H9 (cell line): ENCODE measurements at regions not wholly inside any gene's neighbourhood (a gene's known extent, or its start where the extent isn't known, plus 50 kb on each side); places are given as distances from the start of the nearest gene placed in this dataset.
A peak's percentile ranks its signal among the peaks of the same experiment; 100 is the strongest.

Experiments
- DNase-seq: peaks from one replicate; pipeline ENCODE4 v3.0.0-alpha.2; 2017
- H2AFZ ChIP-seq: one replicate; pipeline ENCODE4 v1.6.1; 2013; ENCODE audit warnings: mild to moderate bottlenecking, low read length, control low read depth, moderate library complexity
- H2AK5ac ChIP-seq: 2 replicates; pipeline ENCODE4 v1.6.1; 2013; ENCODE audit warnings: low read length, control low read depth, mixed read lengths; ENCODE audit not compliant: insufficient read length
- H2BK120ac ChIP-seq: one replicate; pipeline ENCODE4 v1.6.1; 2013; ENCODE audit warnings: low read depth, mild to moderate bottlenecking, low read length, control low read depth, inconsistent platforms; ENCODE audit not compliant: poor library complexity, severe bottlenecking
- H2BK12ac ChIP-seq: 2 replicates; pipeline ENCODE4 v1.6.1; 2013; ENCODE audit warnings: low read length, control low read depth, mixed read lengths, low read depth; ENCODE audit not compliant: insufficient read length
- H2BK15ac ChIP-seq: 2 replicates; pipeline ENCODE4 v1.6.1; 2013; ENCODE audit warnings: low read depth, low read length, control low read depth
- H2BK20ac ChIP-seq: one replicate; pipeline ENCODE4 v1.6.1; 2013; ENCODE audit warnings: low read depth, mild to moderate bottlenecking, low read length, control low read depth, inconsistent platforms; ENCODE audit not compliant: poor library complexity, severe bottlenecking
- H2BK5ac ChIP-seq: 2 replicates; pipeline ENCODE4 v1.6.1; 2013; ENCODE audit warnings: low read length, control low read depth, mixed read lengths; ENCODE audit not compliant: insufficient read length
- H3K14ac ChIP-seq: 2 replicates; pipeline ENCODE4 v1.6.1; 2013; ENCODE audit warnings: low read length, control low read depth; ENCODE audit not compliant: insufficient read depth
- H3K18ac ChIP-seq: 2 replicates; pipeline ENCODE4 v1.6.1; 2013; ENCODE audit warnings: low read depth, mild to moderate bottlenecking, mixed read lengths, low read length, control low read depth; ENCODE audit not compliant: insufficient read length
- H3K23ac ChIP-seq: 2 replicates; pipeline ENCODE4 v1.6.1; 2013; ENCODE audit warnings: low read length, control low read depth, mixed read lengths, low read depth; ENCODE audit not compliant: insufficient read length
- H3K23me2 ChIP-seq: 2 replicates; pipeline ENCODE4 v1.6.1; 2013; ENCODE audit warnings: low read depth, mild to moderate bottlenecking, mixed read lengths, low read length, control low read depth; ENCODE audit not compliant: insufficient read length, poor library complexity, severe bottlenecking
- H3K27ac ChIP-seq: 2 replicates; pipeline ENCODE4 v1.5.1; 2013; ENCODE audit warnings: low read length, control low read depth, mixed read lengths, low read depth; ENCODE audit not compliant: insufficient read length
- H3K27me3 ChIP-seq: 2 replicates; pipeline ENCODE4 v1.6.1; 2013; ENCODE audit warnings: low read length, control low read depth, inconsistent platforms; ENCODE audit not compliant: insufficient read depth
- H3K4ac ChIP-seq: 2 replicates; pipeline ENCODE4 v1.6.1; 2013; ENCODE audit warnings: low read depth, mild to moderate bottlenecking, control low read depth, inconsistent platforms, low read length, moderate library complexity
- H3K4me1 ChIP-seq: 2 replicates; pipeline ENCODE4 v1.6.1; 2013; ENCODE audit warnings: low read length, control low read depth, inconsistent platforms; ENCODE audit not compliant: insufficient read depth
- H3K4me2 ChIP-seq: 2 replicates; pipeline ENCODE4 v1.6.1; 2013; ENCODE audit warnings: low read length, control low read depth, mixed read lengths; ENCODE audit not compliant: insufficient read length, insufficient read depth
- H3K56ac ChIP-seq: 2 replicates; pipeline ENCODE4 v1.6.1; 2013; ENCODE audit warnings: low read depth, mild to moderate bottlenecking, mixed read lengths, low read length, control low read depth; ENCODE audit not compliant: insufficient read length
- H3K79me1 ChIP-seq: 2 replicates; pipeline ENCODE4 v1.6.1; 2013; ENCODE audit warnings: low read depth, mild to moderate bottlenecking, moderate library complexity, low read length, control low read depth, inconsistent platforms; ENCODE audit not compliant: insufficient read depth, poor library complexity, severe bottlenecking
- H3K79me2 ChIP-seq: 2 replicates; pipeline ENCODE4 v1.6.1; 2013; ENCODE audit warnings: low read length, control low read depth, inconsistent platforms; ENCODE audit not compliant: insufficient read depth
- H3K9ac ChIP-seq: 2 replicates; pipeline ENCODE4 v1.6.1; 2013; ENCODE audit warnings: low read length, control low read depth, mixed read lengths; ENCODE audit not compliant: insufficient read length; ENCODE audit errors: extremely low read depth
- H3K9me3 ChIP-seq: one replicate; pipeline ENCODE4 v1.6.1; 2013; ENCODE audit warnings: low read depth, low read length, inconsistent platforms; ENCODE audit not compliant: control insufficient read depth
- H3T11ph ChIP-seq: one replicate; pipeline ENCODE4 v1.6.1; 2013; ENCODE audit warnings: mild to moderate bottlenecking, low read length, control low read depth, inconsistent platforms
- H4K20me1 ChIP-seq: one replicate; pipeline ENCODE4 v1.6.1; 2013; ENCODE audit not compliant: control insufficient read depth, insufficient read length, insufficient read depth
- H4K5ac ChIP-seq: 2 replicates; pipeline ENCODE4 v1.6.1; 2013; ENCODE audit warnings: low read depth, mild to moderate bottlenecking, mixed read lengths, low read length, control low read depth; ENCODE audit not compliant: insufficient read length
- H4K8ac ChIP-seq: replicated peaks from 2 replicates; pipeline ENCODE4 v1.6.1; 2013; ENCODE audit warnings: low read length, control low read depth, mixed read lengths, low read depth; ENCODE audit not compliant: insufficient read length
- H4K91ac ChIP-seq: 2 replicates; pipeline ENCODE4 v1.6.1; 2013; ENCODE audit warnings: low read depth, mild to moderate bottlenecking, moderate library complexity, mixed read lengths, low read length, control low read depth; ENCODE audit not compliant: insufficient read length
- H3K27ac Mint-ChIP-seq, 3 experiments: 2 replicates in 2 of 3; 3 replicates in 1 of 3; pipeline ENCODE4 v1.8.0; 2020 to 2021; ENCODE audit warnings: mixed read lengths in 3 of 3, mild to moderate bottlenecking in 1 of 3, moderate library complexity in 1 of 3
- H3K27me3 Mint-ChIP-seq: 2 replicates; pipeline ENCODE4 v1.8.0; 2021; ENCODE audit warnings: low read depth, mild to moderate bottlenecking, moderate library complexity, mixed read lengths
- H3K36me3 Mint-ChIP-seq, 3 experiments: 2 replicates in 2 of 3; 3 replicates in 1 of 3; pipeline ENCODE4 v1.8.0; 2020 to 2021; ENCODE audit warnings: low read depth in 3 of 3, mixed read lengths in 3 of 3; ENCODE audit not compliant: insufficient read depth in 1 of 3
- H3K4me1 Mint-ChIP-seq, 2 experiments: 2 replicates each; pipeline ENCODE4 v1.8.0; 2020; ENCODE audit warnings: mixed read lengths in 2 of 2
- H3K4me3 Mint-ChIP-seq, 2 experiments: 2 replicates in 1 of 2; 3 replicates in 1 of 2; pipeline ENCODE4 v1.8.0; 2020 to 2021; ENCODE audit warnings: mild to moderate bottlenecking in 2 of 2, mixed read lengths in 2 of 2, moderate library complexity in 1 of 2
- H3K9me3 Mint-ChIP-seq, 2 experiments: 2 replicates in 1 of 2; 3 replicates in 1 of 2; pipeline ENCODE4 v1.8.0; 2020; ENCODE audit warnings: mild to moderate bottlenecking in 2 of 2, mixed read lengths in 2 of 2, moderate library complexity in 1 of 2
- WGBS: extraction: QIAGEN DNeasy Blood & Tissue Kit; methylation state at CpG from one replicate; pipeline ENCODE4 v1.1.7; 2013; ENCODE audit warnings: missing lambda C conversion rate, low lambda C conversion rate, mixed read lengths; ENCODE audit not compliant: insufficient read length; ENCODE audit errors: extremely low coverage; 5-methylcytosine and 5-hydroxymethylcytosine counted together
- TF ChIP-seq, protein P1 (sequence below): fragments of 200-600 bp; sonication (generic); conservative IDR thresholded peaks from 3 replicates; pipeline ENCODE4 v1.8.0; 2021; ENCODE audit warnings: antibody characterized with exemption, mild to moderate bottlenecking

GRCh38 chr9:126151031-126151685 lies 175.5 kb upstream of the MVB12B start:
- Histone ChIP-seq H4K5ac (no peak overlapping the region), H3K4me1 (no peaks in the 10 kb centered on the region; the same call in 1 of the 2 replicates), H3K4me2 (no peak overlapping the region), H2AK5ac (no peak overlapping the region), H3K79me1 (no peaks in the 10 kb centered on the region), H4K91ac (no peak overlapping the region), H3K9me3 (no peaks in the 10 kb centered on the region), H3K18ac (no peak overlapping the region), H4K8ac (no peak overlapping the region), H3K56ac (no peak overlapping the region), H3K27me3 (peaks cover 7% of the 10 kb centered on the region; the same call in 1 of the 2 replicates), H2BK15ac (no peak overlapping the region), H3K4ac (no peak overlapping the region), H3K9ac (no peak overlapping the region), H3T11ph (no peak overlapping the region), H2BK20ac (no peak overlapping the region), H3K14ac (no peak overlapping the region), H3K27ac (no peak overlapping the region), H3K23me2 (no peaks in the 10 kb centered on the region), H2BK12ac (no peak overlapping the region), H2AFZ (no peak overlapping the region), H3K79me2 (no peaks in the 10 kb centered on the region), H4K20me1 (no peaks in the 10 kb centered on the region), H2BK5ac (no peak overlapping the region), H2BK120ac (no peak overlapping the region), H3K23ac (no peak overlapping the region)
- Mint-ChIP-seq H3K9me3 (no peaks in the 10 kb centered on the region; a peak in 1 of 5 replicates), H3K4me3 (no peak overlapping the region), H3K4me1 (peaks cover 13 to 15% of the 10 kb centered on the region in 2 experiments), H3K27me3 (peaks cover 69% of the 10 kb centered on the region), H3K27ac (no peak overlapping the region), H3K36me3 (no peaks in the 10 kb centered on the region)
- TF ChIP-seq, protein P1, sequence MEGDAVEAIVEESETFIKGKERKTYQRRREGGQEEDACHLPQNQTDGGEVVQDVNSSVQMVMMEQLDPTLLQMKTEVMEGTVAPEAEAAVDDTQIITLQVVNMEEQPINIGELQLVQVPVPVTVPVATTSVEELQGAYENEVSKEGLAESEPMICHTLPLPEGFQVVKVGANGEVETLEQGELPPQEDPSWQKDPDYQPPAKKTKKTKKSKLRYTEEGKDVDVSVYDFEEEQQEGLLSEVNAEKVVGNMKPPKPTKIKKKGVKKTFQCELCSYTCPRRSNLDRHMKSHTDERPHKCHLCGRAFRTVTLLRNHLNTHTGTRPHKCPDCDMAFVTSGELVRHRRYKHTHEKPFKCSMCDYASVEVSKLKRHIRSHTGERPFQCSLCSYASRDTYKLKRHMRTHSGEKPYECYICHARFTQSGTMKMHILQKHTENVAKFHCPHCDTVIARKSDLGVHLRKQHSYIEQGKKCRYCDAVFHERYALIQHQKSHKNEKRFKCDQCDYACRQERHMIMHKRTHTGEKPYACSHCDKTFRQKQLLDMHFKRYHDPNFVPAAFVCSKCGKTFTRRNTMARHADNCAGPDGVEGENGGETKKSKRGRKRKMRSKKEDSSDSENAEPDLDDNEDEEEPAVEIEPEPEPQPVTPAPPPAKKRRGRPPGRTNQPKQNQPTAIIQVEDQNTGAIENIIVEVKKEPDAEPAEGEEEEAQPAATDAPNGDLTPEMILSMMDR = no peak
- WGBS = no CpG with 5 or more reads among the region's 14 CpGs
- DNase-seq = peak; percentile 5
